Panc1 (cell line): ENCODE measurements at regions not wholly inside any gene's neighbourhood (a gene's known extent, or its start where the extent isn't known, plus 50 kb on each side); places are given as distances from the start of the nearest gene placed in this dataset.

Experiments
- ATAC-seq: fragments of 200-7000 bp; cut with Tn5 transposase; 2 replicates; pipeline ENCODE4 v1.9.1; 2020; ENCODE audit warnings: mild to moderate bottlenecking, moderate library complexity
- BruUV-seq: library from RNA; stranded (reverse); fragments of 400-500 nt; replicated peaks from 2 replicates; lab custom pipeline; 2021; lab: Mats Ljungman, UMichigan
- CTCF ChIA-PET: fragments of 300-600 bp; sonication (Branson Sonifier 250); formaldehyde crosslinking; loops from one replicate; lab custom pipeline; 2022; ENCODE audit warnings: antibody characterized with exemption; lab: Charles Lee
- POLR2A ChIA-PET: fragments of 300-600 bp; sonication (Branson Sonifier 250); formaldehyde crosslinking; loops from one replicate; lab custom pipeline; 2022; ENCODE audit warnings: antibody characterized with exemption; lab: Charles Lee
- DNase-seq: peaks from one replicate; pipeline ENCODE4 v3.0.0-alpha.2; 2010; ENCODE audit warnings: low read depth, low spot score
- H3K27ac ChIP-seq: 2 replicates; pipeline ENCODE4 v1.5.1; 2011; ENCODE audit warnings: mild to moderate bottlenecking, low read length, inconsistent platforms
- H3K27me3 ChIP-seq: fragments of 200-500 bp; sonication (Bioruptor generic); 2 replicates; pipeline ENCODE4 v1.6.0; 2014; ENCODE audit warnings: low read length, inconsistent platforms; ENCODE audit not compliant: control insufficient read depth, insufficient read depth
- H3K36me3 ChIP-seq: fragments of 200-500 bp; sonication (Bioruptor generic); 2 replicates; pipeline ENCODE4 v1.5.1; 2014; ENCODE audit warnings: inconsistent platforms, mild to moderate bottlenecking, low read length, moderate library complexity; ENCODE audit not compliant: control insufficient read depth, insufficient read depth
- H3K4me1 ChIP-seq: 2 replicates; pipeline ENCODE4 v1.5.1; 2011; ENCODE audit warnings: inconsistent platforms, mild to moderate bottlenecking, low read length, moderate library complexity; ENCODE audit not compliant: control insufficient read depth, insufficient read depth
- H3K4me3 ChIP-seq, 2 experiments: 2 replicates each; pipeline ENCODE4 v1.5.1; 2011 to 2012; ENCODE audit warnings: low read depth in 2 of 2, low read length in 2 of 2, mild to moderate bottlenecking in 2 of 2, inconsistent platforms in 1 of 2, moderate library complexity in 1 of 2
- H3K9me3 ChIP-seq: fragments of 200-500 bp; sonication (Bioruptor generic); 2 replicates; pipeline ENCODE4 v1.5.1; 2014; ENCODE audit warnings: low read depth, mild to moderate bottlenecking, inconsistent platforms, low read length, moderate library complexity; ENCODE audit not compliant: control insufficient read depth, insufficient read depth
- POLR2AphosphoS5 ChIP-seq: IDR thresholded peaks from 2 replicates; pipeline ENCODE4 v1.6.1; 2012; ENCODE audit warnings: mild to moderate bottlenecking, low read depth, low read length, moderate library complexity
- SIN3A ChIP-seq: IDR thresholded peaks from 2 replicates; pipeline ENCODE4 v1.6.1; 2012; ENCODE audit warnings: low read depth, mild to moderate bottlenecking, low read length, moderate library complexity, borderline replicate concordance; ENCODE audit not compliant: insufficient read depth
- TCF7L2 ChIP-seq: IDR thresholded peaks from 2 replicates; pipeline ENCODE4 v1.6.1; 2011; ENCODE audit warnings: mild to moderate bottlenecking, low read depth, low read length, inconsistent platforms
- in situ Hi-C: cut with HindIII; loops from 2 replicates; pipeline ENCODE4 v1.10.0; 2016; ENCODE audit warnings: low sequenced_read_pairs, low pct_unique_long_range_greater_than_20kb
- intact Hi-C: fragments of 100-400 bp; cut with micrococcal nuclease; formaldehyde crosslinking; loops from one replicate; pipeline ENCODE4 v1.10.0; 2022; ENCODE audit not compliant: unreplicated experiment
- TF ChIP-seq, protein P1 (sequence below): fragments of 450-650 bp; IDR thresholded peaks from 2 replicates; pipeline ENCODE4 v1.5.1; 2017; ENCODE audit warnings: mild to moderate bottlenecking
- TF ChIP-seq, protein P2 (sequence below), 2 experiments: IDR thresholded peaks; 2 replicates each; pipeline ENCODE4 v1.6.1; 2011 to 2012; ENCODE audit warnings: low read depth in 2 of 2, control low read depth in 1 of 2, low read length in 1 of 2, mild to moderate bottlenecking in 1 of 2, moderate library complexity in 1 of 2; ENCODE audit not compliant: insufficient read depth in 1 of 2

DNA sequence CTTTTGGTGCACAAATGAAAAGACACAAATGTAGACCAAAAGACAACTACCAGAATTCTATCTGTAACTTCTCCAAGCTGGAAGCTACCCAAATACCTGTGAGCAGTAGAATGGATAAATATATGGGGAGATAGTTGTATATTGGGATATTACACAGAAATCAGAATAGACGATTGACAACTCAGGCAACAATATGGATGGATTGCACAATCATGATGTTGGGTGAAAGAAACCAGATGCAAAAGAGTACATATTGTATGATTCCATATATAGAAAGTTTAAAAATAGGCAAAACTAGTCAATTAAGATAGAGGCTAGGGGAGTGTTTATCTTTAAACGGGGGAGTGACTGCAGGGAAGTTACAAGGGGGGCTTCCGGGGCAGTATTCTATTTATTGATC, 77.5 kb upstream of the NKD1 start:
- no peak for TF ChIP-seq POLR2AphosphoS5
- TF ChIP-seq, protein P1, sequence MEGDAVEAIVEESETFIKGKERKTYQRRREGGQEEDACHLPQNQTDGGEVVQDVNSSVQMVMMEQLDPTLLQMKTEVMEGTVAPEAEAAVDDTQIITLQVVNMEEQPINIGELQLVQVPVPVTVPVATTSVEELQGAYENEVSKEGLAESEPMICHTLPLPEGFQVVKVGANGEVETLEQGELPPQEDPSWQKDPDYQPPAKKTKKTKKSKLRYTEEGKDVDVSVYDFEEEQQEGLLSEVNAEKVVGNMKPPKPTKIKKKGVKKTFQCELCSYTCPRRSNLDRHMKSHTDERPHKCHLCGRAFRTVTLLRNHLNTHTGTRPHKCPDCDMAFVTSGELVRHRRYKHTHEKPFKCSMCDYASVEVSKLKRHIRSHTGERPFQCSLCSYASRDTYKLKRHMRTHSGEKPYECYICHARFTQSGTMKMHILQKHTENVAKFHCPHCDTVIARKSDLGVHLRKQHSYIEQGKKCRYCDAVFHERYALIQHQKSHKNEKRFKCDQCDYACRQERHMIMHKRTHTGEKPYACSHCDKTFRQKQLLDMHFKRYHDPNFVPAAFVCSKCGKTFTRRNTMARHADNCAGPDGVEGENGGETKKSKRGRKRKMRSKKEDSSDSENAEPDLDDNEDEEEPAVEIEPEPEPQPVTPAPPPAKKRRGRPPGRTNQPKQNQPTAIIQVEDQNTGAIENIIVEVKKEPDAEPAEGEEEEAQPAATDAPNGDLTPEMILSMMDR, result no peak
- TF ChIP-seq, protein P2, sequence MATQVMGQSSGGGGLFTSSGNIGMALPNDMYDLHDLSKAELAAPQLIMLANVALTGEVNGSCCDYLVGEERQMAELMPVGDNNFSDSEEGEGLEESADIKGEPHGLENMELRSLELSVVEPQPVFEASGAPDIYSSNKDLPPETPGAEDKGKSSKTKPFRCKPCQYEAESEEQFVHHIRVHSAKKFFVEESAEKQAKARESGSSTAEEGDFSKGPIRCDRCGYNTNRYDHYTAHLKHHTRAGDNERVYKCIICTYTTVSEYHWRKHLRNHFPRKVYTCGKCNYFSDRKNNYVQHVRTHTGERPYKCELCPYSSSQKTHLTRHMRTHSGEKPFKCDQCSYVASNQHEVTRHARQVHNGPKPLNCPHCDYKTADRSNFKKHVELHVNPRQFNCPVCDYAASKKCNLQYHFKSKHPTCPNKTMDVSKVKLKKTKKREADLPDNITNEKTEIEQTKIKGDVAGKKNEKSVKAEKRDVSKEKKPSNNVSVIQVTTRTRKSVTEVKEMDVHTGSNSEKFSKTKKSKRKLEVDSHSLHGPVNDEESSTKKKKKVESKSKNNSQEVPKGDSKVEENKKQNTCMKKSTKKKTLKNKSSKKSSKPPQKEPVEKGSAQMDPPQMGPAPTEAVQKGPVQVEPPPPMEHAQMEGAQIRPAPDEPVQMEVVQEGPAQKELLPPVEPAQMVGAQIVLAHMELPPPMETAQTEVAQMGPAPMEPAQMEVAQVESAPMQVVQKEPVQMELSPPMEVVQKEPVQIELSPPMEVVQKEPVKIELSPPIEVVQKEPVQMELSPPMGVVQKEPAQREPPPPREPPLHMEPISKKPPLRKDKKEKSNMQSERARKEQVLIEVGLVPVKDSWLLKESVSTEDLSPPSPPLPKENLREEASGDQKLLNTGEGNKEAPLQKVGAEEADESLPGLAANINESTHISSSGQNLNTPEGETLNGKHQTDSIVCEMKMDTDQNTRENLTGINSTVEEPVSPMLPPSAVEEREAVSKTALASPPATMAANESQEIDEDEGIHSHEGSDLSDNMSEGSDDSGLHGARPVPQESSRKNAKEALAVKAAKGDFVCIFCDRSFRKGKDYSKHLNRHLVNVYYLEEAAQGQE (IDR thresholded peaks at IDR 0.05; ENCODE audit: insufficient read depth in 1 of 2, low read depth in 2 of 2, low read length in 1 of 2), result no peak
- TF ChIP-seq SIN3A, result no peak
- no peak for TF ChIP-seq TCF7L2
- H3K27ac ChIP-seq, result no peak overlapping the region
- intact Hi-C loops (no loop called here), in situ Hi-C loops (no loop called here)
- no peaks in the 10 kb centered on the region for H3K9me3 ChIP-seq
- ChIA-PET CTCF (no interaction called here), POLR2A (no interaction called here)
- DNase-seq (no peak), ATAC-seq (no peak)
- peaks cover 3% of the 10 kb centered on the region; the same call in 1 of the 2 replicates for H3K27me3 ChIP-seq
- no peaks in the 10 kb centered on the region for H3K36me3 ChIP-seq
- no peak overlapping the region for H3K4me3 ChIP-seq
- BruUV-seq, result no TSS peak
- no peaks in the 10 kb centered on the region for H3K4me1 ChIP-seq

DNA sequence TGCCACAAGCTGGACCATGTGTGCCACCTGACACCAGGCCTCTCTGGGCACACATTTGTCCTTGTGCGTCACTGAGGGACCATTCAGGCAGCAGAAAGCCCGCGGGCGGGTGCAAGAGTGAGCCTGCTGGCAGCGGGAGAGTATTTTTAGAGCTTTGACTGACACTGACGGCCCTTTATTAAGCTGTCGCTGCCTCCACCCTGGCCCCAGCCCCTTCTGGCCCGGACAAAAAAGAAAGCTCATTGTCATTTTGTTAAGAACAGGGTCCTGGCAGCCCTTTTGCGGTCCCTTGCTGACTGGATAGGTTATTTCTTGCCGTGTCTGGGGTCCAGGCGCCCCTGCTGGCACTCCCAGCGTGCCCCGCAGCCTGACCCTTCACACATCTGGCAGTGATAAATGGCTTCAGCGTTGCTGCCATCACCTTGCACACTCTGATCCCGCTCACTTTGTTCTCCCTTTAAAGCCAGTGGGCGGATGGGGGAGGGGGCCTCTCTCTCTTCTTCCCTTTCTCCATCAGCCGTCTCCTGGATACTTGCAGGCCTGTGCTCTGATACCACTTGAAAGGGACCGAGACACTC, 78.4 kb upstream of the NKD1 start:
- intact Hi-C loops, result no loop called here

More for the DNA sequence above, 78.4 kb upstream of the NKD1 start:
- POLR2A ChIA-PET, result no interaction called here
- Histone ChIP-seq H3K9me3 (no peaks in the 10 kb centered on the region), H3K4me1 (no peaks in the 10 kb centered on the region), H3K27ac (no peak overlapping the region), H3K27me3 (peaks cover 3% of the 10 kb centered on the region; the same call in 1 of the 2 replicates), H3K4me3 (no peak overlapping the region), H3K36me3 (no peaks in the 10 kb centered on the region)
- TF ChIP-seq POLR2AphosphoS5, result no peak
- no peak for TF ChIP-seq SIN3A
- TF ChIP-seq, protein P2 (IDR thresholded peaks at IDR 0.05; ENCODE audit: insufficient read depth in 1 of 2, low read depth in 2 of 2, low read length in 1 of 2), result no peak
- no peak for TF ChIP-seq TCF7L2
- TF ChIP-seq, protein P1, result no peak
- in situ Hi-C loops, result no loop called here
- DNase-seq, result no peak
- CTCF ChIA-PET, result no interaction called here
- BruUV-seq, result no TSS peak
- no peak for ATAC-seq
